ENCODE measurements at regions not wholly inside any gene's neighbourhood (a gene's known extent, or its start where the extent isn't known, plus 50 kb on each side); places are given as distances from the start of the nearest gene placed in this dataset.

GRCh38 chr19:30120860-30121484 lies 178.9 kb downstream of the URI1 start:
- H3K4me3 ChIP-seq = no peak overlapping the region
- H3K27me3 ChIP-seq = peaks cover 0 to 27% (median 0%) of the 10 kb centered on the region in 9 donors
- no peaks in the 10 kb centered on the region for H3K9me3 ChIP-seq
- H3K4me1 ChIP-seq = no peaks in the 10 kb centered on the region
- no peak for TF ChIP-seq POLR2A (IDR thresholded peaks at IDR 0.05)
- TF ChIP-seq CTCF (IDR thresholded peaks at IDR 0.05) = no peak
- 84 to 91% (median 88%) methylated on average over 4 of the region's 4 CpGs for WGBS, 4 donors
- no peak overlapping the region for H3K27ac ChIP-seq
- H3K36me3 ChIP-seq = no peaks in the 10 kb centered on the region
- DNase-seq (no peak), ATAC-seq (no peak)
- intact Hi-C loops (cut with DNase I) = no loop called here

- Histone ChIP-seq H3K9me3 (no peaks in the 10 kb centered on the region), H3K4me1 (no peaks in the 10 kb centered on the region), H3K27ac (no peak overlapping the region), H3K27me3 (peaks cover 0 to 27% (median 0%) of the 10 kb centered on the region in 9 donors), H3K36me3 (no peaks in the 10 kb centered on the region), H3K4me3 (no peak overlapping the region)
- DNase-seq (no peak), ATAC-seq (no peak)
- intact Hi-C loops (cut with DNase I) = no loop called here
- 72 to 82% (median 75%) methylated on average over 9 of the region's 9 CpGs for WGBS, 4 donors
- TF ChIP-seq POLR2A (IDR thresholded peaks at IDR 0.05) (no peak), CTCF (IDR thresholded peaks at IDR 0.05) (no peak)
Measured at GRCh38 chr19:30122431-30122830, 180.4 kb downstream of the URI1 start.

GRCh38 chr19:30123119-30123518 lies 181.1 kb downstream of the URI1 start:
- intact Hi-C loops (cut with DNase I) = no loop called here
- TF ChIP-seq POLR2A (IDR thresholded peaks at IDR 0.05) (no peak), CTCF (IDR thresholded peaks at IDR 0.05) (no peak)
- ATAC-seq = no peak

GRCh38 chr19:30123611-30124010 lies 181.6 kb downstream of the URI1 start:
- H3K27ac ChIP-seq = no peak overlapping the region
- peaks cover 0 to 27% (median 0%) of the 10 kb centered on the region in 9 donors for H3K27me3 ChIP-seq
- ATAC-seq = no peak
- no peaks in the 10 kb centered on the region for H3K4me1 ChIP-seq
- intact Hi-C loops (cut with DNase I) = no loop called here
- H3K9me3 ChIP-seq = no peaks in the 10 kb centered on the region
- 50 to 63% (median 55%) methylated on average over 9 of the region's 9 CpGs for WGBS, 4 donors
- TF ChIP-seq CTCF (IDR thresholded peaks at IDR 0.05) = no peak
- TF ChIP-seq POLR2A (IDR thresholded peaks at IDR 0.05) = no peak
- no peaks in the 10 kb centered on the region for H3K36me3 ChIP-seq
- no peak overlapping the region for H3K4me3 ChIP-seq
- DNase-seq = peak in 1 of 5 donors; percentile 34

More at GRCh38 chr19:30123119-30123518, 181.1 kb downstream of the URI1 start:
- H3K36me3 ChIP-seq = no peaks in the 10 kb centered on the region
- no peak overlapping the region for H3K4me3 ChIP-seq
- H3K4me1 ChIP-seq = no peaks in the 10 kb centered on the region
- peak in 1 of 5 donors; percentile 40 for DNase-seq
- 74 to 83% (median 76%) methylated on average over 13 to 14 of the region's 14 CpGs for WGBS, 4 donors
- H3K27me3 ChIP-seq = peaks cover 0 to 27% (median 0%) of the 10 kb centered on the region in 9 donors
- no peak overlapping the region for H3K27ac ChIP-seq
- no peaks in the 10 kb centered on the region for H3K9me3 ChIP-seq

Measured in heart left ventricle (tissue), 16 donors.